ENCODE measurements at regions not wholly inside any gene's neighbourhood (a gene's known extent, or its start where the extent isn't known, plus 50 kb on each side); places are given as distances from the start of the nearest gene placed in this dataset.

- peak in 1 of 2 donors; percentile 4 for DNase-seq
- Histone ChIP-seq H3K27ac (no peak overlapping the region), H3K27me3 (peaks cover 0 to 25% of the 10 kb centered on the region in 2 donors), H3K4me3 (no peak overlapping the region), H3K9me3 (peaks cover 0 to 3% (median 0%) of the 10 kb centered on the region in 3 donors), H3K36me3 (no peaks in the 10 kb centered on the region), H3K4me1 (no peaks in the 10 kb centered on the region)
- TF ChIP-seq, protein P1, sequence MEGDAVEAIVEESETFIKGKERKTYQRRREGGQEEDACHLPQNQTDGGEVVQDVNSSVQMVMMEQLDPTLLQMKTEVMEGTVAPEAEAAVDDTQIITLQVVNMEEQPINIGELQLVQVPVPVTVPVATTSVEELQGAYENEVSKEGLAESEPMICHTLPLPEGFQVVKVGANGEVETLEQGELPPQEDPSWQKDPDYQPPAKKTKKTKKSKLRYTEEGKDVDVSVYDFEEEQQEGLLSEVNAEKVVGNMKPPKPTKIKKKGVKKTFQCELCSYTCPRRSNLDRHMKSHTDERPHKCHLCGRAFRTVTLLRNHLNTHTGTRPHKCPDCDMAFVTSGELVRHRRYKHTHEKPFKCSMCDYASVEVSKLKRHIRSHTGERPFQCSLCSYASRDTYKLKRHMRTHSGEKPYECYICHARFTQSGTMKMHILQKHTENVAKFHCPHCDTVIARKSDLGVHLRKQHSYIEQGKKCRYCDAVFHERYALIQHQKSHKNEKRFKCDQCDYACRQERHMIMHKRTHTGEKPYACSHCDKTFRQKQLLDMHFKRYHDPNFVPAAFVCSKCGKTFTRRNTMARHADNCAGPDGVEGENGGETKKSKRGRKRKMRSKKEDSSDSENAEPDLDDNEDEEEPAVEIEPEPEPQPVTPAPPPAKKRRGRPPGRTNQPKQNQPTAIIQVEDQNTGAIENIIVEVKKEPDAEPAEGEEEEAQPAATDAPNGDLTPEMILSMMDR (IDR thresholded peaks at IDR 0.05): no peak
- intact Hi-C loops (cut with DNase I; ENCODE audit: low total_unique reads): no loop called here
Measured at GRCh38 chr20:24766143-24766527, 182.9 kb upstream of the CST7 start.

DNA sequence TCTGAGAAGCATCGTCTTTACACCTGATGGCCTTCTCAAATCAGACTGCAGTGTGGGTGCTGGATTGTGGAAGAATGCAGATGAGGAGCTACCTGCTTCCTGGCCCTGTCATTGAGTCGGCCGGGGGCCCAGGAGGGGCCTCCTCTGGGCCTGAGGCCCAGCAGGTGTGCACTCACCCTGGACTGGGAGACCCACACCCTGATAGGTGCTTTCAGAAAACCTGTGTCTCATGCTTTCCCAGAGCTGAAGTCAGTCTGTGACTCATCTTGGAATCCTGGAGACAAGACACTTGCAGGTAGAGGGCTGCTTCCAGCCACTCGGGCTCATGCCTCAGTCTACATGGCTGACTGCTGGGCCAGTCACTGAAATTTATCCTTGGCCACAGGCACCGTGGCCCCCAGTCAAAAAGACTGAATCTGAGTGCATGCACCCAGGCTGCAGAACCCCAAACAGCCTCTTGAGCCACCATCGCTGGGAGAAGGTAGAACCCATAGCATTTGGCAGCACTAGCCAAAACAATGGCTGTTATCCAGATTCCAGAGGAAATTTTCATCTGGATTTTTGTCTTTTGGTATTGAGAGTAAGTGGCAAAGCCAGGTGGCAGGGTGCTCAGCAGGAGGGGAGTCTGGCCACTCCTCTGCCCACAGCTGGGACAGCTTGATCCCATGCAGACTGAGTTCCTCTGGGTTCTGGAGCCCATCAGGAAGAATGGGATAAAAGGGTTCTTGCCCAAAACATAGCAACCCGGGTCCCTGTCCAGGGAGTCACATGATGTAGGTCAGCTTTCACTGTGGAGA is 182.0 kb upstream of the CST7 start:
- Histone ChIP-seq H3K36me3 (no peaks in the 10 kb centered on the region), H3K9me3 (no peaks in the 10 kb centered on the region), H3K4me1 (no peaks in the 10 kb centered on the region), H3K27ac (no peak overlapping the region), H3K4me3 (no peak overlapping the region), H3K27me3 (peaks cover 0 to 25% of the 10 kb centered on the region in 2 donors)
- TF ChIP-seq, protein P1 (IDR thresholded peaks at IDR 0.05): no peak
- intact Hi-C loops (cut with DNase I; ENCODE audit: low total_unique reads): no loop called here
- DNase-seq: peak in 1 of 2 donors; percentile 38

GRCh38 chr20:24767623-24768100 is 181.4 kb upstream of the CST7 start:
- no peak overlapping the region for H3K27ac ChIP-seq
- intact Hi-C loops (cut with DNase I; ENCODE audit: low total_unique reads): no loop called here
- peak in 1 of 2 donors; percentile 23 for DNase-seq
- H3K36me3 ChIP-seq: no peaks in the 10 kb centered on the region
- H3K27me3 ChIP-seq: peaks cover 0 to 25% of the 10 kb centered on the region in 2 donors
- no peaks in the 10 kb centered on the region for H3K4me1 ChIP-seq
- H3K4me3 ChIP-seq: no peak overlapping the region
- H3K9me3 ChIP-seq: no peaks in the 10 kb centered on the region
- TF ChIP-seq, protein P1 (IDR thresholded peaks at IDR 0.05): no peak

DNA sequence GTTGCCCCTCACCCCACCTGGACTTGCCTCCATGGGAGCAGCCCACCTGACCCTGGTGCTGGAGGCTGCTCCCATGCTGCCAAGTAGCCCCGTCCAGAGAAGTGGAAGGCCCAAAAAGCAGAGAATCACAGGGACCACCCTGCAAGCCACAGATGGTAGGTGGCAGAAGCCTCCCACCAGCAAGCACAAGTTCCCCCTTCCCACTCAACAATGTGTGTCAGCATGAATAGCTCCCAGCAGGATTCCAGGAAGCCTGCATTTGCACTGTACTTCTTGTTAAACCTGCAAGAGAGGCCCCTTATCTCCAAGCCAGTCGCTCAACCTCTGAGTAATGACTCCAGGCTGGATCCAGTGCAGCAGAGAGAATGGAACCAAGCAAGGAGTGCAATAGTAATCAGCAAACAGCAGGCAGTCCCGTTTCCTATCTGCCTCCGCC is 180.8 kb upstream of the CST7 start:
- TF ChIP-seq, protein P1 (IDR thresholded peaks at IDR 0.05): no peak
- Histone ChIP-seq H3K9me3 (no peaks in the 10 kb centered on the region), H3K36me3 (no peaks in the 10 kb centered on the region), H3K27ac (no peak overlapping the region), H3K27me3 (peaks cover 0 to 19% of the 10 kb centered on the region in 2 donors), H3K4me1 (no peaks in the 10 kb centered on the region), H3K4me3 (no peak overlapping the region)
- no peak for DNase-seq
- intact Hi-C loops (cut with DNase I; ENCODE audit: low total_unique reads): no loop called here

GRCh38 chr20:24768713-24769601 is 180.1 kb upstream of the CST7 start:
- Histone ChIP-seq H3K9me3 (no peaks in the 10 kb centered on the region), H3K27me3 (peaks cover 0 to 14% of the 10 kb centered on the region in 2 donors), H3K27ac (no peak overlapping the region), H3K36me3 (no peaks in the 10 kb centered on the region), H3K4me3 (no peak overlapping the region), H3K4me1 (no peaks in the 10 kb centered on the region)
- TF ChIP-seq, protein P1 (IDR thresholded peaks at IDR 0.05): no peak
- intact Hi-C loops (cut with DNase I; ENCODE audit: low total_unique reads): no loop called here
- peak in 1 of 2 donors; percentile 29 for DNase-seq
